RPMI8226 (cell line): ENCODE measurements at regions not wholly inside any gene's neighbourhood (a gene's known extent, or its start where the extent isn't known, plus 50 kb on each side); places are given as distances from the start of the nearest gene placed in this dataset.

Experiments used
- DNase-seq: peaks from one replicate; pipeline ENCODE4 v3.0.0-alpha.2; 2015

DNA sequence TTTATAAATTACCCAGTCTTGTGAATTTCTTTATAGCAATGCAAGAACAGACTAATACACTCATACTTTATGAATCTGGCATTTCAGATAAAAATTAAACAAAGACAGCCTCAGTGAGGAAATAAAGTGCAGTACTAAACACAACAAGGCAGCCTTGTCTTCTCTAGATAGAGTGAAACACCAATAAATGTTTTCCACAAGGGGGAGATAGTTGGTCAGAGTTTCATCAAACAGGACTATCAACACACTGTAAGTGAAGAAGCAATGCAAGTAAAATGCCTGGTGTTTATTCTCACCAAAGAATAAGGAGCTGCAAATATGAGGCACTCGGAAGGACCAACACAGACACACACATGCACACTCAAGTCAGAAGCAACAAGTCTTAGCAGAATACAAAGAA, 62.8 kb downstream of the FAM9B start:
- peak; percentile 40 for DNase-seq

DNA sequence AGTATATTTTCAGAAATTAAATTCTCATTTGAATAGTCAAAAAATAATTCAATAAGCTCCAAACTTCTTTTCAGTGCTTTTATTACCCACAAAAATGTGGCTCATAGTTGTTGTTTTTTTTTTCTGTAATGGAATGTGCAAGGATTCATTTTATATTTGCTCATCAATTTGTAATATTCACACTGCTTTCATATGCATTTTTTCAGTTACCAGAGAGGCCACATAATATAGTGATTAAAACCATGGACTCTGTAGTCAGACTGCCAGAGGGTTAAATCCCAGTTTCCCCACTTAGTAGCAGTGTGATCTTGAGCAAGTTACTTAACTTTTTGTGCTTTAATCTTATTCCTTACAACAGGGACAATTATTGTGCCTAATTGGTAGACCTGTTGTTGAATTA, 64.5 kb downstream of the FAM9B start:
- no peak for DNase-seq

DNA sequence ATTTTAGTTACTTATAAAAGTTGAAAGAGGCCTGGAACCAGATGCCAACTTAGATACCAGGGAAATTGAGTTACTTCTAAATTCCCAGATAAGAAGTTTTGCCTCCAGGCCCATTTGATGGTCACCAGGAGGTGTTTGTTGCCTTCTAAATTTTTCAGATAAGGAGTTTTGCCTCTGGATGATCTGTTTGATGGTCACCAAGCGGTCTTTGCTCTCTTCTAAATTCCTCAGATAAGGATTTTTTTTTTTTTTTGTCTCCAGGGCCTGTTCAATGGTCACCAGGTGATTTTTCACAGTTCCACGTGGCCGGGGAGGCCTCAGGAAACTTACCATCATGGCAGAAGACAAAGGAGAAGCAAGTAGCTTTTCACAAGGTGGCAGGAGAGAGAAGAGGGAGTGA, 66.5 kb downstream of the FAM9B start:
- no peak for DNase-seq

DNA sequence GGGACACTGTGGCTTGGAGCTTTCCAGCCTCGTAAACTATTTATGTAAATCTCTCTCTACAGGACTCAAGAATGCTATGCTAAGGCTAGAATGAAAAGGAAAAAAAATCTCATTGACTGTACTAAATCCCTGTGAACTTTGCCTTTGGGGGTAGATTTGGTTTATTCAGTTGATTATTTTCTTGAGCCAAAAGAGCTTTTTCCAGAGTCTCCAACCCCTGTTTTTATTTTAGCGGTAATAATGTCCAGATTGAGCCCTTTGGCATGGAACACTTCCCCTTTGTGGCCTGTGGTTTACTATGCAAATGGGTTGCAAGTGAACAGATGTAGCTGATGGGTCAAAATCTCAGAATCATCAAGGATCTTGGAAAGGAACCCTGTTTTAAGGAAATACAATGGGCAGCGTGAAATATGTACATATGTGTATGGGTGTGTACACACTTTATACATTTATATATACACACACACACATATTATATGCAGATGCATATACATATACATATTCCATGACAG, 72.9 kb downstream of the FAM9B start:
- DNase-seq, result peak; percentile 9

DNA sequence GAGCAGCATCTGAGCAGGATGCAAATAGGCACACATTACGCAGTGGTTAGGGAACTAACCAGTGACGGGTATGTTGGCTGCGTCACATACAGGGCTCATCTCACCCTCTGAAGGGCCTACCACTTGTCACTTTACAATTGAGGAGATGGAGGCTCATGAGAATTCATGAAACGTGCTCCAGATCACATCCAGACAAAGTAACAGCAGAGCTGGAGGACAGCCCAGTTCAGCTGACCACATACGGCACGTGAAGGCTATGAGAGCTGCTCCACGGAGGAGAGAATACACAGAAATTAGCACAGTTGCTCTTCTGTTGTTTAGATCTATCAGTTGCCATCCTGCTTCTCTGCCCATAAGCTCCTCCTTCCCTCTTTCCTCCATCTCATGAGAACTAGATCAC, 78.4 kb downstream of the FAM9B start:
- no peak for DNase-seq

DNA sequence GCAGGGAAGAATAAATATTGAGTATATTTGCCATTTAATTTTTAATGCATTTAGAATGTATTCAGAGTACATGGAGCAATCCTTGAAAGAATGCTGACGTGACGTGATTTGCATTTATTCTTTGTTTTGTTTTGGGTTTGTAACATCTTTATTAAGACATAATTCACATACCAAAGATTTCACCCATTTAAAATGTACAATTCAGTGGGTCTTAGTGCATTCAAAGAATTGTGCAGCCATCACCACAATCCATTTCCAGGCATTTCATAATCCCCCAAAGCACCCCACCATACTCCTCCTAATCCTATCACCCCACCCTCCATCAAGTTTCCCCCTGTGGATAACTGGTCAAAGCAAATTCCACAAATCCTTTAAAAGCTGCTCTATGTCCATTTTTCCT, 87.4 kb downstream of the FAM9B start:
- DNase-seq, result no peak

DNA sequence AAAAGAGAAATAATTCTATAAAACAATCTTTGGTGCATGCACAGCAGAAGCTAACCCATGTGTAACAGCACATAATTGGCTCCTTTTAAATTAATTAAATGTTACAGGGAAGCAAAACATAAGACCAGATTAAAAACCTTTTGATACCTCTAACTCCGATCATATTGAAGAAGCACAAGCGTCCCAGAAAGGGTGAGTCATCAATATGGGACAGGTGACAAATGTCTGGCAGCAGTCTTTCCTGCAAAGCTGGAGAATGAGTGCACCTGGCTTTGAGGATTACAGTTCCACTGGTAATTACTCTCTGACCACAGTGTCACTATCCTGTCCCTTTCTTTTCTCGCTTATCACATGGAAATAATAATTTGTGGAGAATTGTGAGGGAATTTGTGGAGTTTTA, 94.6 kb downstream of the FAM9B start:
- no peak for DNase-seq

DNA sequence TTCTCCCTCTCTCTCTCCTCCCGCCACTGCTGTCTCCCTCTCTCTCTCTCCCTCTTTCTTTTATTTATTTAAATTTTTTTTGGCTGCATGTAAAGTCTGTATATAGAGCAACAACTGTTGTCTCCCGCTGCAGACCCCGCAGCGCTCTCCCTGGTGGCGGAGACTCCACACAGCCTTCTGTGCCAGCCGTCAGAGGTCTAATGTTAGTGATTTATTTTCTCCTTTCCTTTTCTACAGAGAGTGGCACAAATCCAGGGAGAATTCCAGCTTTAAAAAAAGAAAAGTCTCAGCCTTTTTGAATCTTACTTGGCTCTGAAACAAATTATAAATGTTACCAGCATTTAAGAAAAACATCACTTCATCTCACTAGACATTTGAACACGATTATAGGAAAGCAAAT, 106.2 kb downstream of the FAM9B start:
- DNase-seq, result no peak

DNA sequence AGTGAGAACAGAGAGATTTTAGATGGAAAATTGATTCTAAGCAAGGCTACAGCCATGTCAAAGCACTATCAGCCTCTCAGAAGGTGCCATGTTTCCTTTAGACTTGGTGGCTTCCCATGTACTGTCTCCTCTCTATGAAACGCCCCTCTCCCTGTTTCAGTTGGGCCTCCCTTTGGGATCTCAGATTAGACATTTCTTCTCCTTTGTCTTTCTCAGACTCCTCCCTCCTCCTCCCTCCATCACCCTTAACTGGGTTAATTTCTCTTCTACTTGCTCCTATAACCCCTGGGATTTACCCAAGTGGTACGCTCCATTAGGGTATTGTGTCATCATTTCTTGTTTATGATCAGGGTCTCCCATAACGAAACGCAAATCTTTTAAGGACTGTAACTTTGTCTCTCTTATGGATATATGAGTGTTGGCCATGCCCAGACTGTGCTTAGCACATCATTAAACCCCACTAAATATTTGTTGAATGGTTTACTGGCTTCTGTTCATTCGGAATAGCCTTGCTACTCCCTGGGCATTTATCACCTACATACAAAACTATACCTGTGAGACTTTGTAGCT, 106.8 kb downstream of the FAM9B start:
- no peak for DNase-seq

DNA sequence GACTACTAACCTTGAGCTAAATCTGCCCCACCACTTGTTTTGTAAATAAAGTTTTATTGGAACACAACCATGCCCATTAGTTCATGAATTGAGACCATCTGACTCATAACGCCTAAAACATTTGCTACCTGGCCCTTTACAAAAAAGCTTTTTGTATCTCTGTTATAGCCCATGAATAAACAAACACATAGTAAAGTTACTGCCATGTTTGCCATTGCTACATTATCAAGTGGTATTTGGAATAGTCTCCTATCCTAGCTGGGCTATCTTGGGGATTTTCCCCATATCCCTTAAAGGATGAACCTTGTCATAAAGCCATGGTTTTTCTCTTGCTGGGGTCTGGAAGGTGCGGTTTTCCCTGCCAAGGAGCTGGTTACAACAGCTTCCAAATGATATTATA, 112.3 kb downstream of the FAM9B start:
- no peak for DNase-seq

DNA sequence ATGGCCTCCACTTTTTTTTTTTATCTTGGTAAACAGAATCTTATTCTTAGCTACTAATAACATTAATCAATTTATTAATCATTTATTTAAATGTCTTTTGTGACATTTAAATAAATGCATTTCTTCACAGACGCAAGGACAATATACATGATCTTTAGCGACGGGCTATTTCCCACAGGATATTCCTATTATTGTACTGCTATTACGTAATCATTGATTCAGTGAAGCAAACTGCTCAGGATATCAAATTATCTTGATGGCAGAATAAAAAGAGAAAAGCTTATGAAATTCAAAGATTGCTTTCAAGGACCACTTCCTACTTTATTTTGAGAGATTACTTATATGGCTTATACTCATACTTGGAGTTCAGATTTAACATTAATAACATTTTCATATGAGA, 114.1 kb downstream of the FAM9B start:
- DNase-seq, result no peak

DNA sequence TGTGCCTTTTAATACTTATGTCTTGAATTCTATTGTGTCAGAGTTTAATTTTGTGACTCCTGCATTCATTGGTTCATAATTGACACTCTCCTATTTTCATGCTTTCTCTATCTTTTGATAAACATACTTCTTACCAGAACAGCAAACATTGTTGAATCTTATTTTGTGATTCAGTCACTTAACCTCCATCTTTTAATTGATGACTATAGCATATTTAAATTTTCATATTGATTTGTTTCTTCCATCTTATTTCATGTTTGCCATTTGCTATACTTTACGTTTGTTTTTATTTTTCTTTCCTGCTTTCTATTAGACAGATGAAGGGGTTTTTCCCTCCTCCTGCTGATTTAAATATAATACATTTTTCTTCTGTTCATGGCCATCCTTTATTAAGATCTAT, 115.5 kb upstream of the FAM9A start:
- DNase-seq, result no peak

DNA sequence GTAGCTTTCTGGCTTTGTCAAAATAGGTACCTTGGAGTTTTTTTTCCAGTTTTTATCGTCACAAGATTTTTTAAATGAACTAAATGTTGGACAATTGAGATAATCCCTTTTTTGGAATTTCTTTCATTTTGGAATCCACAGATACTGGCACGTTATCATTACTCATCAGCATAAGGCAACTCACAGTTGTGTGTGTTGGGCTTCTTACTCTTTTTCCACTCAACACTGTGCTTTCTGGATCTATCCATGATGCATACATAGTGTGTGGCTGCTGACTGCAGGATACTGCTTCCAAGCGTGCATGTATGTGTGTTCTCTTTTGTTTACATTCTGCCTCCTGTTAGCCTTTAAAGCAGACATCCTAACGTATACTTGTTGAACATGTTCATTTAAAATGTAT, 113.5 kb upstream of the FAM9A start:
- no peak for DNase-seq

DNA sequence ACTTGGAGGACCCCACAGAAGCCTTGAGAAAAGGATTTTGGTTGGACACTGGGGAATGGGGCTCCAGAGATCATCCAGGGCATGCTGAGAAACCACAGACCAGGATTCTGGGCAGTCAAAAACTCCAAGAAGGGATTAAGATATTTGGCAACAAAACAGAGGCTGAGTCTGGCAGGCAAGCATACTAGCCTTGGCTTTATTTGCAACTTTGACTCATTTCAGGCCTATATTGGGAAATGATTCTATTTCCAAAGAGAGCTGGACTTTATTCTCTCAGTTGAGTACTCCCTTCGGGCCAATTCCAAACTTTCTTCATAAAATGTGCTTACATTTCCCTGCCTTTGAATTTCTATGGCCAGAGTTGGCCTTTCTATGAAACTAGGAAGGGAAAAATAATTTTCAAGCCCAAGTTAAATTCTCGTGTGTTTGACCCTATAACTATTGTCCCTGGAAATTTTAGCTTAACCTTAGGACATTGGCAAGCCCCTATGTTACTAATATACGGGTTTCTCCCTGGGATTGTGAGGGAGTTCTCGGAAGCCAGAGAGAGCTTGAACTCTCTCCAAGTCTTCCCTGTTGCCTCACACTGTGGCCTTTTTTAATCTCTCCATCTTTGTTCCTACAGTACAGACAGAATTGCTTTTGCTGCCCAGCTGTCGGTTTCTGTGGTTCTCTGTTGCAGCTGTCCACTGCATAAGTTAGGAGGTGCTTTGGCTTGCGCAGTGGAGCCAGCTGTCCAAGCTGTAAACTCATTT, 112.6 kb upstream of the FAM9A start:
- no peak for DNase-seq

DNA sequence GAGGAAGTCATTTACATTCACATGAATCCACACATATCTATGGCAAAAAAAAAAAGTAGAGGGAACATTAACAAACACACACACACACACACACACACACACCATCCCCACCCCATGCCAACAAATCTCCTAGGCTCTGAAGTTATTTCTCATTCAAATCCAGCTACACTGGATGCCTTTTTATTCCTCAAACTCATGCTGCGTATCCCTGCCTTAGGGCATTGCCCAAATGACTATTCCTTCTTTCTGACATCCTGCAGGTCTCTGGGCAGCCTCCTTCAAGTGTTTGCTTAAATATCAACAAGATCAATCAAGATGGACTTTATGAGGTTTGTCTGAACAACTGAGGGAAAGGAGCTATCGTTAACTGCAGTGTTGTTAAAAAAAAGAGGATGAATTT, 106.5 kb upstream of the FAM9A start:
- no peak for DNase-seq

DNA sequence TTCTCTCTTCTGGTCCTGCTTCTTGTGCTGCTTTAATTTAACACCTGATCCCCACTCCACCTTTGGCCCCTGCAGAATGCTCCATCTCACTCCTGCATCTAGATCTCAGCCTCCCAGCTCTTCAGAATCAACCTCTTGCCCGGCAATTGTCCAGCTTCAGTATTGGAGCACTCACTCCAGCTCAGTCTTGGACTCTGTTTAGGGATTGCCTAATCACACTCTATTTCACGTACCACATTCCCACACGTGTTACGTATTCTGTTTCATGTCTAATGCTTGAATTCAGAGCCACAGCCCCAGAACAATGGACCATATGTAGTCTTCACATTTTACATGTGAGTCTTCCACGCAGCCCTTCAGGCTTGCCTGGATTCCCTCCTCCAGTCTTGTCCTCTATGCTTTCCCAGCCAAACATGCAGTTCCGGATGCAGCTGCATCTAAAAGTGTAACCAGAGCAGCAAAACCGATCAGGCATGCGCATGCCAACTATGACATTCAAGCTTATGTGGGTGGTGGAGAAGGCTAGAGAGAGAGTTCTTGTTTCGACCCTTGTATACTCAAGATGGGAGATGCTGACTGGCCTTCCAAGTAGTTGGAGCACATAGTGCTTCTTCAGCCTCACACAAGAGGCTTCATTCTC, 105.2 kb upstream of the FAM9A start:
- no peak for DNase-seq

DNA sequence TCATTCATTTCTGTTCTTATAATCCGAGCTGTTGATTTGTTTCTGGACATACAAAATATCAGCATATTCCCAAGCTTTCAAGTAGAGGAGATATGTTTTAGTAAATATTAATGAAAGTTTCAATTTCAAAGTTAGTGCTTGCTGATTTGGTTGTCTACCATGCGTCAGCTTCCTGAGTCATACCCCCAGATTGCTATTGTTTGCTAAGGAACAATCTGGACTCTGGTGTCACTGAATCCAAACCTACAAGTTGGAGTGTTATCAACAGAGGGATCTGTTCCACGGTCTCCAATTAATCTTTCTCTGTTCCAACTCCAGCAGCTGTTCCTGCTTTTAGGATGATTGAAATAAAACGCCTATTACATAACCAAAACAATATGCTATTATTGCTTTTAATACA, 96.1 kb upstream of the FAM9A start:
- no peak for DNase-seq

DNA sequence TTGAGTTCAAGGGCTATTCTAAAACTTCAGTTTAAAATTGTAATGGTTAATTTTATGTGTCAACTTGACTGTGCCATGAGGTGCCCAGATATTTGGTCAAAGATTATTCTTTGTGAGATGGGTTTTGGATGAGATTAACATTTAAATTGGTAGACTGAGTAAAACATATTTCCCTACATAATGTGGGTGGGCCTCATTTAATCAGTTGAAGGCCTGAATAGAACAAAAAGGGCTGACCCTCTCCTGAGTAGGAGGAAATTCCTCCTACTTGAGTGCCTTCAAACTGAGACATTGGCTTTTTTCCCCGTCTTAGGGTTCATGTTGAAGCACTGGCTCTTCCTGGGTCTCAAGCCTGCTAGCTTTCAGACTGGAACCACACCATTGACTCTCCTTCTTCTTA, 89.6 kb upstream of the FAM9A start:
- no peak for DNase-seq

DNA sequence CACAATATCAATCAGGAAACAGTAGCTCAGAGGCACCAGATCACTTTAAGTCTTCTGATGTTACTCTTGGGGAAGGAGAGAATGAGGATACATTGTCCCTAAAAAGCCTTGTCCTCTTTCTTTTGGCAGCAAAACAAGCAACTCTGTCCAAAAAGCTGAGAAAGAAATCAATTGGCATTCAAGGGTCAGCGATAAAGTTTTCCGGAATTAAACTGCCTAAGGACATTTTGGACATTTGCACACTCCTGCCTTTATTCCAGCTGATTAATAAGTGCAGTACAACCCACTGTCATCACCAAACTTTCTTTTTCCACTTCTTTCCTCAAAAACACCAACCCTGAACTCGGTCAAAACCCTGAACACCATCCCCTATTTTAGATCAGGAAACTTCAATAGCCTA, 85.8 kb upstream of the FAM9A start:
- no peak for DNase-seq

DNA sequence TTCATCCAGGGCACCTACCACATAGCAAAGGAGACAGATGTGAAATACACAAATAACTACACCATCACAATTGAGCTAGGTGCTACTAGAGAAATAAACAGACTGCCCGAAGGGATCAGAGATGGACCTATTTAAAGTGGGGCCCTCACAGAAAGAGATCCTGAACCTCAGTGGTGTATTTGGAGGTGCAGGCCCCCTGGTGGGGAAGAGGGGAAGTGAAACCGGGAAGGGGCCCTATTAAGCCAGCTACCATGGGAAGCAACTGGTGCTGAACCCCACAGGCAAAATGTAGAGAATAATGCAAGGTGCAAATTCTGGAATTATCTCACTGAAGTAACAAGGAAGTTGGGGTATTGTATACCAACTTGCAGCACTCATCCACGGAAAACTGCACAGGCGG, 78.6 kb upstream of the FAM9A start:
- DNase-seq, result peak; percentile 25

DNA sequence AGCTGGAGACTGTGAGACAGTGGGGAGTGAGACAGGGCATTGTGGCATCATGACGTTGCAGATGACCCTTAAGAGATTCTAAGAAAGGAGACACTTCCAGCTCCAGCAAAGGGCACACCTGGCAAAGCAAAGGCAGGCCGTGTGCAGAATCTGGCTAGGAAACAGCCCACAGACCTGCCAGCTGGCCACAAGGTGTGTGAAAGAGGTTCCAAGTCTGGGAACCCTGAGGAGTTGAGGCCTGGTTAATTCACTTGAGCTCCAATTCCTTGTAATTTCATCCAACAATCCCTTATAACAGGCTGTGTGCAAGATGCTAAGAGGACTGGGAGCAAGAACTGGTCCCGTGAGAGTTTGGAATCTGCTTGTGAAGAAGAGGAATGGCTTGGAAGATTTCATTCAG, 72.8 kb upstream of the FAM9A start:
- DNase-seq, result no peak

DNA sequence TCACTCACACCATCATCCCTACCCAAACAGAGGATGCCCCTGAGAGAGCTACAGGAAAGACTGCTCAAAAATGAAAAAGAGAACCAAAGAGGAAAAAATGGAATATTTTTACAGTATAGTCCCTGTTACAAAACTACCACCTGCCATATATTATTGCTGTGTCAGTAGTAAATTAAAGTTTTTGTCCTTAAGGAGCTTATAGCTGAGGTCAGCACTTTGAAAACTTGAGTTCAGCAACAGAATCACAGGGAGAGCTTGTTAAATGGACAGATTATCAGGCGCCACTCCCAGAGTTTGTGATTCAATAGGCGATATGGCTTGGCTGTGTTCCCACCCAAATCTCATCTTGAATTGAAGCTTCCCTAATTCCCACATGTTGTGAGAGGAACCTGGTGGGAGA, 71.9 kb upstream of the FAM9A start:
- DNase-seq, result no peak

DNA sequence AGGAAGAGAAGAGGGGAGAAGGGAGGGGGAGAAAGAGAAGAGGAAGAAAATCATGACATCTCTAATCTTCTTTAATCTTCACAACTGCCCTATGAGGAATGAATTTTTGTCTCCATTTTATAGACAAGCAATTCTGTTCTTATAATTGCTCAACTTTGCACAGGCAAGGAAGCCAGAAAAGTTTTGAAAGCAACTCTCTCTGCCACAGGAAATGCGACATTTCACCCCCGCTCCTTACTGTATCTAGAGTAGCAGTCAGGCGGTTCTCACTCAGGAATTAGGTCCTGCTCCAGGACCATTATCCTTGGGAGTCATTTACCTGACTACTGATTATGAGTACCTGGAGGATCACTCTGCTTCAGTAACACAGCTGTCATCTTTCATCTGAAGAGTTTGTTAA, 69.2 kb upstream of the FAM9A start:
- DNase-seq, result no peak

DNA sequence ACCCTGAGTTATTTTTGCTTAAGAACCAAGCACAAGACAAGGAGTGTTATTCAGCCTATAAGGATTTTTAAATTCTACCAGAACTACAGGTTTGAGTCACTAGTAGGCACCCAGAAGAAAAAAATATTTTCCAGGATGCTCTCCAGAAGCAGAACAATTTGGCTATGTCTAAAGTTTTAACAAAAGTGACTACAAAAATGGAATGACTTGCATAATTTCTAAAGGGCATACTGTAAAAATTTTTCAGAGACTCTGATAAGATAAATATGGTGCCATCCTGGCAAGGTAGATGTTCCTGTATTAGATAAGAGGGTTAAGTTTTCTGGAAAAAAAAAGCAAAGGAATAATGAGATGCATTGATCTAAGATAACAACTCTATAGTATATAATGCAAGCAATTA, 68.6 kb upstream of the FAM9A start:
- no peak for DNase-seq

DNA sequence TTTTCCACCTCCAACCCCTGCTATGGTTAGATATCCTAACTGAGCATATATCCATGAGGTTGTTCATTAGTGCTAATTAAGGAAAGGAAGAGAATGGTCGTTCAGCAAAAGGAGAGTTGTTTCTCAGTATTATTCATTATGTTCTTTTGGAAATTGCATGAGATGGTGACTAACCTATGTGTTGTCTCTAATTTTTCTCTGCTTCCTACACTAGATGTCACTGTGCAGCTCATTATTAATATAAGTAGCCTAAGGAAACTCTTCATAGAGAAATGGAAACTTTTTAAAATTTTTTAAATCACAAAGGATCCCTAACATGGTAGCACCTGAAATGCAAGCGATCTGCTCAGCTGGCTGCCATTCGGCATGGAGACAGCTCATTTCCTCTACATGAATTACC, 67.7 kb upstream of the FAM9A start:
- DNase-seq, result no peak
